ENCODE measurements at regions not wholly inside any gene's neighbourhood (a gene's known extent, or its start where the extent isn't known, plus 50 kb on each side); places are given as distances from the start of the nearest gene placed in this dataset.

DNA sequence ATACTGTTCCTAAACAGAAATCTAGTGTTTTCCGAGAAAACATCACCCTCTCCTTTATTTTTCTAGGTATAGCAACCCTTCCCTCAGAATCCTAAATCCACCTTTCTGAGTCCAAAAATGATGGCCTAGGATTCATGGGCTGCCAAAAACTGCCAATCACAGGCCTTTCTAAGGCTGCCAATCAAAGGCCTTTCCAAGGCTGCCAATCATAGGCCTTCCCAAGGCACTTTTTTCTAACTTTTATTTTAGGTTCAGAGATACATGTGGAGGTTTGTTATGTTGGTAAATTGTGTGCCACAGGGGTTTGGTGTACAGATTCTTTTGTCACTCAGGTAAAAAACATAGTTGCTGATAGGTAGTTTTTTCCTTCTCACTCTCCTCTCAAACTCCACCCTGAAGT lies 673.7 kb downstream of the FAT4 start:
- Histone ChIP-seq H3K27me3 (ENCODE audit: control insufficient read depth in 2 of 2, insufficient read depth in 2 of 2, low read length in 2 of 2) (no peaks in the 10 kb centered on the region), H3K9ac (replicated peaks; ENCODE audit: extremely low read depth, insufficient read depth, low read length) (no peak overlapping the region), H3K79me2 (ENCODE audit: control insufficient read depth, insufficient read depth, low read length) (no peaks in the 10 kb centered on the region), H3K4me1 (ENCODE audit: control insufficient read depth, extremely low read depth, insufficient read depth, low read length) (peaks cover 4% of the 10 kb centered on the region), H3K4me3 (replicated peaks in 1 of 3; ENCODE audit: insufficient read depth in 1 of 3, low read depth in 1 of 3, low read length in 3 of 3) (no peak overlapping the region), H3K9me1 (replicated peaks; ENCODE audit: control insufficient read depth, extremely low read depth, insufficient read depth, low read length) (no peaks in the 10 kb centered on the region), H3K9me3 (replicated peaks; ENCODE audit: control insufficient read depth, insufficient read depth, low read length) (no peaks in the 10 kb centered on the region), H4K20me1 (replicated peaks; ENCODE audit: control insufficient read depth, extremely low read depth, insufficient read depth, low read length) (no peaks in the 10 kb centered on the region), H3K36me3 (ENCODE audit: control insufficient read depth in 2 of 2, extremely low read depth in 1 of 2, insufficient read depth in 2 of 2, low read length in 2 of 2) (no peaks in the 10 kb centered on the region), H3K4me2 (ENCODE audit: insufficient read depth, low read length) (no peak overlapping the region), H3K27ac (ENCODE audit: insufficient read depth, low read depth, low read length) (no peak overlapping the region), H2AFZ (ENCODE audit: low read depth, low read length) (no peak overlapping the region)
- CTCF ChIA-PET, result no interaction called here
- TF ChIP-seq POLR2A (IDR thresholded peaks at IDR 0.05; ENCODE audit: low read depth, low read length), result no peak
- no peak for TF ChIP-seq MYC (IDR thresholded peaks at IDR 0.05; ENCODE audit: low read depth, low read length)
- TF ChIP-seq GATA2 (IDR thresholded peaks at IDR 0.05; ENCODE audit: insufficient read depth, insufficient read length, low read depth, low read length), result no peak
- TF ChIP-seq FOS (IDR thresholded peaks at IDR 0.05; ENCODE audit: borderline replicate concordance, insufficient read depth, low read length), result no peak
- TF ChIP-seq, protein P1, sequence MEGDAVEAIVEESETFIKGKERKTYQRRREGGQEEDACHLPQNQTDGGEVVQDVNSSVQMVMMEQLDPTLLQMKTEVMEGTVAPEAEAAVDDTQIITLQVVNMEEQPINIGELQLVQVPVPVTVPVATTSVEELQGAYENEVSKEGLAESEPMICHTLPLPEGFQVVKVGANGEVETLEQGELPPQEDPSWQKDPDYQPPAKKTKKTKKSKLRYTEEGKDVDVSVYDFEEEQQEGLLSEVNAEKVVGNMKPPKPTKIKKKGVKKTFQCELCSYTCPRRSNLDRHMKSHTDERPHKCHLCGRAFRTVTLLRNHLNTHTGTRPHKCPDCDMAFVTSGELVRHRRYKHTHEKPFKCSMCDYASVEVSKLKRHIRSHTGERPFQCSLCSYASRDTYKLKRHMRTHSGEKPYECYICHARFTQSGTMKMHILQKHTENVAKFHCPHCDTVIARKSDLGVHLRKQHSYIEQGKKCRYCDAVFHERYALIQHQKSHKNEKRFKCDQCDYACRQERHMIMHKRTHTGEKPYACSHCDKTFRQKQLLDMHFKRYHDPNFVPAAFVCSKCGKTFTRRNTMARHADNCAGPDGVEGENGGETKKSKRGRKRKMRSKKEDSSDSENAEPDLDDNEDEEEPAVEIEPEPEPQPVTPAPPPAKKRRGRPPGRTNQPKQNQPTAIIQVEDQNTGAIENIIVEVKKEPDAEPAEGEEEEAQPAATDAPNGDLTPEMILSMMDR (IDR thresholded peaks at IDR 0.05; ENCODE audit: extremely low read depth in 1 of 2, insufficient read depth in 1 of 2, low read depth in 1 of 2, low read length in 2 of 2), result no peak
- no peak for TF ChIP-seq EZH2 (IDR thresholded peaks at IDR 0.05; ENCODE audit: borderline replicate concordance, low read depth, low read length, severe bottlenecking)
- no peak for TF ChIP-seq POLR2AphosphoS5 (IDR thresholded peaks at IDR 0.05; ENCODE audit: insufficient read depth, low read depth, low read length)
- TF ChIP-seq JUN (IDR thresholded peaks at IDR 0.05; ENCODE audit: borderline replicate concordance, insufficient read depth, insufficient read length, low read depth), result no peak
- TF ChIP-seq, protein P2, sequence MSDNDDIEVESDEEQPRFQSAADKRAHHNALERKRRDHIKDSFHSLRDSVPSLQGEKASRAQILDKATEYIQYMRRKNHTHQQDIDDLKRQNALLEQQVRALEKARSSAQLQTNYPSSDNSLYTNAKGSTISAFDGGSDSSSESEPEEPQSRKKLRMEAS (IDR thresholded peaks at IDR 0.05; ENCODE audit: insufficient read depth, insufficient read length), result no peak
- dilution Hi-C loops (cut with MboI; ENCODE audit: extremely low pct_ligation_motif_present, low sequenced_read_pairs) (no loop called here), intact Hi-C loops (cut with micrococcal nuclease) (no loop called here)
- POLR2A ChIA-PET, result no interaction called here
- FAIRE-seq (no peak), DNase-seq (ENCODE audit: low read depth, low spot score) (no peak)
- BruUV-seq (replicated peaks), result no TSS peak
